GM12891 (cell line): ENCODE measurements at regions not wholly inside any gene's neighbourhood (a gene's known extent, or its start where the extent isn't known, plus 50 kb on each side); places are given as distances from the start of the nearest gene placed in this dataset.
"Not testable (repeated sequence)": the region's sequence is repeated elsewhere in the genome, so short reads cannot be mapped to it uniquely, and the experiment has no call there.

Experiments
- PAX5 ChIP-seq: IDR thresholded peaks from 2 replicates; pipeline ENCODE4 v1.6.1; 2011; ENCODE audit warnings: low read length, moderate library complexity, mild to moderate bottlenecking; ENCODE audit not compliant: insufficient read depth, severe bottlenecking
- POLR2A ChIP-seq: IDR thresholded peaks from 2 replicates; pipeline ENCODE4 v1.6.1; 2011; ENCODE audit warnings: low read depth, low read length, control low read depth
- POLR2AphosphoS5 ChIP-seq: IDR thresholded peaks from 2 replicates; pipeline ENCODE4 v1.6.1; 2011; ENCODE audit warnings: low read depth, low read length, control low read depth
- POU2F2 ChIP-seq: IDR thresholded peaks from 2 replicates; pipeline ENCODE4 v1.6.1; 2011; ENCODE audit warnings: low read depth, mild to moderate bottlenecking, control low read depth, low read length, moderate library complexity
- SPI1 ChIP-seq: IDR thresholded peaks from 2 replicates; pipeline ENCODE4 v1.6.1; 2011; ENCODE audit warnings: low read depth, low read length, control low read depth
- TAF1 ChIP-seq: IDR thresholded peaks from 2 replicates; pipeline ENCODE4 v1.6.1; 2011; ENCODE audit warnings: low read depth, low read length, control low read depth

DNA sequence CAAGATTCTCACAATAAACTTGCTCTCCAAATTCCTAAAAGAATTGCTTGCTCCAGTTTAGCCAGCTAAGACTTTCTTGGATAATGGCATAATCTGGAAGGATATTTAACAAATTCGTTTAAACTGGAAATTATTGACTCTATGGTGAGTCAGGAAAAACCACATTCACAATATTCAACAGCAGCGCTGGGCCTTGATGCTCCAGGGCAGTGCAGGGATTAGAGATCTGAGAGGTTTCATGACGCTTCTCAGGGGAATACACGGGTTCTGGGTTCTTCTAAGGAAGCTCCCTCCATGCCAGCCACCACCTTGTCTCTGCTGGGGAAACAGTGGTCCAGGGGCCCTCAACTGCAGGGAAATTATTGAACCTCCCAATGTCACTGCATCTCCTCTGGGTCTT, 123.3 kb upstream of the FAM20C start:
- not testable (repeated sequence) for TF ChIP-seq POLR2AphosphoS5, POLR2A, TAF1, PAX5, POU2F2, SPI1
